ENCODE measurements at regions not wholly inside any gene's neighbourhood (a gene's known extent, or its start where the extent isn't known, plus 50 kb on each side); places are given as distances from the start of the nearest gene placed in this dataset.

GRCh38 chr12:22986997-22987396 lies 362.0 kb downstream of the ETNK1 start:
- Histone ChIP-seq H4K20me1 (ENCODE audit: control insufficient read depth, extremely low read depth, insufficient read depth, low read length) (no peaks in the 10 kb centered on the region), H2AFZ (ENCODE audit: control insufficient read depth, low read length) (no peak overlapping the region), H3K9me1 (ENCODE audit: control insufficient read depth, extremely low read depth, insufficient read depth, low read length) (no peaks in the 10 kb centered on the region), H3K27me3 (ENCODE audit: control insufficient read depth, extremely low read depth, insufficient read depth, low read length) (peaks cover 7% of the 10 kb centered on the region), H3K4me1 (ENCODE audit: control insufficient read depth, extremely low read depth, insufficient read depth, low read length) (peaks cover 6% of the 10 kb centered on the region), H3K9me3 (ENCODE audit: control insufficient read depth, low read depth, low read length) (no peaks in the 10 kb centered on the region), H3K9ac (ENCODE audit: control insufficient read depth, extremely low read depth, insufficient read depth, low read length) (no peak overlapping the region), H3K79me2 (ENCODE audit: control insufficient read depth, insufficient read depth, low read length) (no peaks in the 10 kb centered on the region), H3K4me3 (ENCODE audit: control insufficient read depth in 2 of 3, extremely low read depth in 1 of 3, insufficient read depth in 2 of 3, low read depth in 1 of 3, low read length in 3 of 3) (no peak overlapping the region), H3K4me2 (ENCODE audit: control insufficient read depth, extremely low read depth, insufficient read depth, low read depth, low read length) (peak overlapping the region; percentile 6), H3K36me3 (ENCODE audit: control insufficient read depth in 2 of 2, extremely low read depth in 1 of 2, insufficient read depth in 2 of 2, low read length in 2 of 2) (no peaks in the 10 kb centered on the region), H3K27ac (ENCODE audit: control insufficient read depth, insufficient read depth, low read length) (no peak overlapping the region)
- dilution Hi-C loops (cut with MboI; ENCODE audit: extremely low pct_ligation_motif_present, low sequenced_read_pairs), result no loop called here
- peak; percentile 9 for DNase-seq (ENCODE audit: low read depth, low spot score)
- no peak for TF ChIP-seq EZH2 (IDR thresholded peaks at IDR 0.05; ENCODE audit: low read length)
- TF ChIP-seq CTCF (optimal IDR thresholded peaks at IDR 0.05 in 1 of 3, IDR thresholded peaks at IDR 0.05 in 1 of 3, conservative IDR thresholded peaks at IDR 0.05 in 1 of 3; ENCODE audit: extremely low read depth in 1 of 3, insufficient read depth in 2 of 3, low read length in 3 of 3), result no peak
- peak; percentile 39 for FAIRE-seq

- Histone ChIP-seq H3K4me1 (ENCODE audit: control insufficient read depth, extremely low read depth, insufficient read depth, low read length) (peaks cover 21% of the 10 kb centered on the region), H3K27ac (ENCODE audit: control insufficient read depth, insufficient read depth, low read length) (no peak overlapping the region), H3K4me3 (ENCODE audit: control insufficient read depth in 2 of 3, extremely low read depth in 1 of 3, insufficient read depth in 2 of 3, low read depth in 1 of 3, low read length in 3 of 3) (no peak overlapping the region), H3K79me2 (ENCODE audit: control insufficient read depth, insufficient read depth, low read length) (no peaks in the 10 kb centered on the region), H3K9me1 (ENCODE audit: control insufficient read depth, extremely low read depth, insufficient read depth, low read length) (peaks cover 2% of the 10 kb centered on the region), H4K20me1 (ENCODE audit: control insufficient read depth, extremely low read depth, insufficient read depth, low read length) (no peaks in the 10 kb centered on the region), H3K4me2 (ENCODE audit: control insufficient read depth, extremely low read depth, insufficient read depth, low read depth, low read length) (no peak overlapping the region), H3K9ac (ENCODE audit: control insufficient read depth, extremely low read depth, insufficient read depth, low read length) (no peak overlapping the region), H2AFZ (ENCODE audit: control insufficient read depth, low read length) (no peak overlapping the region), H3K9me3 (ENCODE audit: control insufficient read depth, low read depth, low read length) (no peaks in the 10 kb centered on the region), H3K27me3 (ENCODE audit: control insufficient read depth, extremely low read depth, insufficient read depth, low read length) (peaks cover 7% of the 10 kb centered on the region), H3K36me3 (ENCODE audit: control insufficient read depth in 2 of 2, extremely low read depth in 1 of 2, insufficient read depth in 2 of 2, low read length in 2 of 2) (no peaks in the 10 kb centered on the region)
- DNase-seq (ENCODE audit: low read depth, low spot score) (no peak), FAIRE-seq (no peak)
- dilution Hi-C loops (cut with MboI; ENCODE audit: extremely low pct_ligation_motif_present, low sequenced_read_pairs), result no loop called here
- TF ChIP-seq EZH2 (IDR thresholded peaks at IDR 0.05; ENCODE audit: low read length) (no peak), CTCF (optimal IDR thresholded peaks at IDR 0.05 in 1 of 3, IDR thresholded peaks at IDR 0.05 in 1 of 3, conservative IDR thresholded peaks at IDR 0.05 in 1 of 3; ENCODE audit: extremely low read depth in 1 of 3, insufficient read depth in 2 of 3, low read length in 3 of 3) (no peak)
Observed at GRCh38 chr12:22990501-22990900, 365.5 kb downstream of the ETNK1 start.

Data from keratinocyte (primary cell).